Astrocyte of the cerebellum (primary cell): ENCODE measurements at regions not wholly inside any gene's neighbourhood (a gene's known extent, or its start where the extent isn't known, plus 50 kb on each side); places are given as distances from the start of the nearest gene placed in this dataset.

ENCODE experiments used
- DNase-seq: peaks from one replicate; pipeline ENCODE4 v3.0.0-alpha.2; 2011; ENCODE audit warnings: low read depth
- H3K4me3 ChIP-seq: 2 replicates; pipeline ENCODE4 v1.5.1; 2011; ENCODE audit warnings: mild to moderate bottlenecking, low read depth, low read length, moderate library complexity
- in situ Hi-C: cut with HindIII; loops from 2 replicates; pipeline ENCODE4 v1.10.0; 2017; ENCODE audit warnings: low sequenced_read_pairs
- TF ChIP-seq, protein P1 (sequence below): IDR thresholded peaks from 2 replicates; pipeline ENCODE4 v1.5.1; 2012; ENCODE audit warnings: low read length, low read depth, moderate library complexity, mild to moderate bottlenecking; ENCODE audit errors: missing control alignments

DNA sequence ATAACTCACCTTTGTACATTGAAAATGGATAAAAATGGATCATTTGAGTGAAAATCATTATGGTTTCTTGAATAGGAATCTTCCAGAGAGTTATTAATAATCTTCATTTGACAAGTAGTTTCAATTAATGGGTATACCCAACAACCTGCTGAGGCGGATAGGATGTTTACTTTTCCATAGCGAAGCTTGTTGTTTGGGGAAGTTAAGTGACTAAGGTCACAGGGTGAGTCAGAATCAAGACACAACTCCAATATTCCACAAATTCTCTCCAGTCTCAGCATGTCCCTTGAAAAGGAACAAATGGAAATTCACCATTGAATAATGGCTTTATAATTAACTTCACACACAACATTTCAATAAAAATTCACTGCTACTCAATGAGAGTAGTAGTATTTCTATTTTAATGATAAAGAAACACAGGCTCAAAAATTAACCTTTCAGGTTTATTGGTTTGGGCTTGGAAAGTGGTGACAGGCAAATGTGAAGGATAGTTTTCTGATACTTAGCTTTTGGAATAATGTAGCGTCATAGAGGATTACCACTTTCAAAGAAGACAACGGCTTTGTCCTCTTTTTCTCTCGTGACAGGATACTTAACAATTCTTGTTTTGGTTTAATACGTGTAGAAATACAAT, 211.3 kb downstream of the GPD2 start:
- in situ Hi-C loops, result no loop called here
- TF ChIP-seq, protein P1, sequence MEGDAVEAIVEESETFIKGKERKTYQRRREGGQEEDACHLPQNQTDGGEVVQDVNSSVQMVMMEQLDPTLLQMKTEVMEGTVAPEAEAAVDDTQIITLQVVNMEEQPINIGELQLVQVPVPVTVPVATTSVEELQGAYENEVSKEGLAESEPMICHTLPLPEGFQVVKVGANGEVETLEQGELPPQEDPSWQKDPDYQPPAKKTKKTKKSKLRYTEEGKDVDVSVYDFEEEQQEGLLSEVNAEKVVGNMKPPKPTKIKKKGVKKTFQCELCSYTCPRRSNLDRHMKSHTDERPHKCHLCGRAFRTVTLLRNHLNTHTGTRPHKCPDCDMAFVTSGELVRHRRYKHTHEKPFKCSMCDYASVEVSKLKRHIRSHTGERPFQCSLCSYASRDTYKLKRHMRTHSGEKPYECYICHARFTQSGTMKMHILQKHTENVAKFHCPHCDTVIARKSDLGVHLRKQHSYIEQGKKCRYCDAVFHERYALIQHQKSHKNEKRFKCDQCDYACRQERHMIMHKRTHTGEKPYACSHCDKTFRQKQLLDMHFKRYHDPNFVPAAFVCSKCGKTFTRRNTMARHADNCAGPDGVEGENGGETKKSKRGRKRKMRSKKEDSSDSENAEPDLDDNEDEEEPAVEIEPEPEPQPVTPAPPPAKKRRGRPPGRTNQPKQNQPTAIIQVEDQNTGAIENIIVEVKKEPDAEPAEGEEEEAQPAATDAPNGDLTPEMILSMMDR, result no peak
- H3K4me3 ChIP-seq, result no peak overlapping the region
- no peak for DNase-seq

DNA sequence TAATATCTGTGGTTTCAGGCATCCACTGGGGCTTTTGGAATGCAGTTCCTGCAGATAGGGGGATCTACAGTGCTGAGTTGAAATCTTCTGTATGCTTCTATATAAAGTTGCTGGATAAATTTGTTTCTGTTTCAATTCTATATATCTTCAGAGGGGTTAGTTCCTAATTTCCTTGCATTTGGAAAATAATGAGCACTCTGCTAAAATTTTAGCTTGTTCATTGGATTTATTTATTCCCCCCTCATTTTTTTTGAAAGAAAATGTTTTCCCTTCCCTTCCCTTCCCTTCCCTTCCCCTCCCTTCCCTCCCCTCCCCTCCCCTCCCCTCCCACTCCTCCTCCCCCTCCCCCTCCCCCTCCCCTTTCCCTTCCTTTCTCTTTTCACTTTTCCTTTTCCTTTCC, 212.3 kb downstream of the GPD2 start:
- DNase-seq, result no peak
- H3K4me3 ChIP-seq, result no peak overlapping the region
- in situ Hi-C loops, result no loop called here
- TF ChIP-seq, protein P1, result no peak

DNA sequence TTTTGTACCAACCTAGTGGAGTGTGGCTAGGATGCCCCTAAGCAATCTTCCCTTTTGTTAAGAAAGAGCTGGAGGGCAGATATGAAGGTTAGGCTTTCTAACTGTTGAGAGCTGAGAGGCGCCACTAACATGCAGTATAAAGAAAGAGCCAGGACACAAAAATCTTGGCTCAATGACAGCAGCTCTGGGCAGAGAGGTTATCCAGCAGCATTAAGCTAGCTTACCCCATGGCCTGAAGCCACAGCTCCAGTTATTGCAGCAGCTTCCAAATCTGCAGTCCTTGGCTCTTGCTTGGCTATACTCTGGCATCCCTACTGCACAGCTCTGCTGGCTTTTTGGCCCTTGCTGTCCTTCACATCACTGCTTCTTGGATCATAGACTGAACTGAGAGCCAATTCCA, 213.4 kb downstream of the GPD2 start:
- in situ Hi-C loops, result no loop called here
- TF ChIP-seq, protein P1, result no peak
- DNase-seq, result peak; percentile 32

DNA sequence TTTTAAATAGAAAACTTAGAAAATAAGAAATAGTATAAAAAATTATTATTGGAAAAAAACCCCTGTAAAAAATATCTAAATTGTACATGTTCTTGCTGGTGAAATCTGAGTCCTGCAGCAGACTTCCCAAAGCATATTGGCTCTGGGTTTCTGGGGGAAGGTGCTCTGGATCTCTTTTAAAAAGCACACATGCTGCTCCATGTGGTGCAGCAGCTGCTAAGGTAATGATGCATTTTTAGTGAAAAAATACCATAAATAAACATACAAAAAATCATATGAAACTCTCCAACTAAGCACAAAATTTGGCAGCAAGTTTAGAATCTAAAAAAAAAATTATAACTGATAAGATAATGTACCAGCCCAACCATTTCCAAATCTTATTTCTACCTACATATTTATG, 216.5 kb downstream of the GPD2 start:
- no peak overlapping the region for H3K4me3 ChIP-seq
- in situ Hi-C loops, result no loop called here
- TF ChIP-seq, protein P1, result no peak
- no peak for DNase-seq

More for the DNA sequence above, 213.4 kb downstream of the GPD2 start:
- no peak overlapping the region for H3K4me3 ChIP-seq

DNA sequence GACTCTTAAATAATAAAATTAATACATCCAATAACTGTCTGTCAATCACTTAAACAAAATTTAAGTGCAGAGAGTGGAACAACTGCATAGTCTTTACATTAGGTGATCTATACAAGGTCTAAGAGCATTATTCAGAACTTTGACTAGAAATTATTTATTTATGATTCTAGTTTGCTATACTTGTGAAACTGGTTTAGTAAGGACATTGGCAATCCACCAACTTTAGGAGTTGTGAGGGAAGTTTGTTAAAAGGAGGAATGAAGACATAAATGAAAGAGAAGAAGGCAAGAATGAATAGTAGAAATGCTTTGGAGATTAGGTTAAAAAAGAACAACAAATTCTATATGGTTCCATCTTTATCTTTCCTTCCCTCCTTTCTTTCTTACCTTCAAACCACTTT, 217.5 kb downstream of the GPD2 start:
- no peak overlapping the region for H3K4me3 ChIP-seq
- TF ChIP-seq, protein P1, result no peak
- in situ Hi-C loops, result no loop called here
- DNase-seq, result no peak

DNA sequence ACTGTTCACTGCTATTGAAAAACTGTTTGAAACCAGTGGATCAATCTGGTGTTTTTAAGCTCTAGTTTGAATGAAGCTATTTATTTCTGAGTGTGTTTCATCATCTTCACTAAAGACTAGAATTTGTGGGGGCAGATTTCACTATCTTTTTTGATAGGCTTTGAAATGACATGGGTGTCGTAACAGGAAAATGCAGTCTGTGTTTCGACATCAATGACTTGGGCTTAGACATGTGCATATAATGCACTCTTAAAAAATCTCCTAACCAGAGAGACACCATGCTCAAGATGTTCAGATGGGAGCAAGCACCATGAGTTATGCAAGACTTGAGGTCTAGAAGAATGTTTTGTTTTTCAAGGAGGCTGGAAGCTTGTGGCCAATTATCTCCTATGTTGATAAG, 221.6 kb downstream of the GPD2 start:
- DNase-seq, result no peak
- no peak overlapping the region for H3K4me3 ChIP-seq
- TF ChIP-seq, protein P1, result no peak
- in situ Hi-C loops, result no loop called here
